T-cell (primary cell): ENCODE measurements at regions not wholly inside any gene's neighbourhood (a gene's known extent, or its start where the extent isn't known, plus 50 kb on each side); places are given as distances from the start of the nearest gene placed in this dataset.

Experiments
- ATAC-seq, 4 experiments: fragments of 200-7000 bp in 3 of 4; fragments of 150-1000 bp in 1 of 4; cut with Tn5 transposase; replicated peaks in 1 of 4; 1 replicate in 3 of 4; 2 replicates in 1 of 4; pipeline ENCODE4 v1.10.0; 2021; ENCODE audit warnings: moderate library complexity in 3 of 4, mild to moderate bottlenecking in 2 of 4, moderate number of reproducible peaks in 1 of 4
- CTCF ChIA-PET, 2 donors: fragments of 300-600 bp; sonication (Branson Sonifier 250); formaldehyde crosslinking; loops; one replicate each; lab custom pipeline; 2022; ENCODE audit warnings: antibody characterized with exemption in 2 of 2; lab: Charles Lee
- POLR2A ChIA-PET, 2 donors: fragments of 300-600 bp; sonication (Branson Sonifier 250); formaldehyde crosslinking; loops; one replicate each; lab custom pipeline; 2022; ENCODE audit warnings: antibody characterized with exemption in 2 of 2; lab: Charles Lee
- DNase-seq, 35 experiments: peaks; one replicate each; pipeline versions ENCODE4 v3.0.0 to v3.0.0-alpha.2; 2013 to 2023
- H3K27ac ChIP-seq: one replicate; pipeline ENCODE4 v1.5.1; 2013; ENCODE audit warnings: low read length
- H3K27me3 ChIP-seq, 2 experiments: replicated peaks in 1 of 2; 1 replicate in 1 of 2; 2 replicates in 1 of 2; pipeline versions ENCODE4 v1.6.1 to v1.7.0; 2013; ENCODE audit warnings: low read length in 1 of 2, mixed read lengths in 1 of 2; ENCODE audit not compliant: control insufficient read depth in 2 of 2, insufficient read depth in 2 of 2; ENCODE audit errors: extremely low read depth in 1 of 2
- H3K36me3 ChIP-seq, 2 donors: 1 replicate in 1 of 2; 2 replicates in 1 of 2; pipeline versions ENCODE4 v1.6.1 to v1.7.0; 2013; ENCODE audit warnings: low read length in 1 of 2; ENCODE audit not compliant: control insufficient read depth in 2 of 2, insufficient read depth in 1 of 2; ENCODE audit errors: extremely low read depth in 1 of 2
- H3K4me1 ChIP-seq, 2 experiments: 1 replicate in 1 of 2; 2 replicates in 1 of 2; pipeline versions ENCODE4 v1.6.1 to v1.7.0; 2013; ENCODE audit warnings: low read length in 2 of 2, mixed read lengths in 1 of 2; ENCODE audit not compliant: insufficient read depth in 2 of 2, control insufficient read depth in 1 of 2; ENCODE audit errors: extremely low read depth in 1 of 2
- H3K4me3 ChIP-seq, 2 donors: 1 replicate in 1 of 2; 2 replicates in 1 of 2; pipeline versions ENCODE4 v1.5.1 to v1.7.0; 2013; ENCODE audit warnings: mild to moderate bottlenecking in 2 of 2, low read length in 1 of 2, moderate library complexity in 1 of 2; ENCODE audit not compliant: control insufficient read depth in 1 of 2; ENCODE audit errors: extremely low read depth in 1 of 2
- H3K9me3 ChIP-seq: 2 replicates; pipeline ENCODE4 v1.7.0; 2013
- H3K27ac Mint-ChIP-seq, 2 donors: one replicate each; pipeline ENCODE4 v1.8.0; 2020 to 2021; ENCODE audit warnings: mild to moderate bottlenecking in 2 of 2, mixed read lengths in 2 of 2
- H3K27me3 Mint-ChIP-seq, 2 donors: one replicate each; pipeline ENCODE4 v1.8.0; 2021 to 2022; ENCODE audit warnings: mixed read lengths in 2 of 2
- H3K36me3 Mint-ChIP-seq: one replicate; pipeline ENCODE4 v1.8.0; 2021; ENCODE audit warnings: mixed read lengths
- H3K4me1 Mint-ChIP-seq, 3 donors: one replicate each; pipeline ENCODE4 v1.8.0; 2020 to 2022; ENCODE audit warnings: mixed read lengths in 3 of 3, mild to moderate bottlenecking in 1 of 3
- H3K4me3 Mint-ChIP-seq, 3 donors: one replicate each; pipeline ENCODE4 v1.8.0; 2020 to 2022; ENCODE audit warnings: mild to moderate bottlenecking in 3 of 3, mixed read lengths in 3 of 3, moderate library complexity in 3 of 3
- H3K9me3 Mint-ChIP-seq, 3 donors: one replicate each; pipeline ENCODE4 v1.8.0; 2020 to 2022; ENCODE audit warnings: mixed read lengths in 3 of 3
- WGBS: methylation state at CpG from one replicate; pipeline ENCODE4 v1.1.5; 2013; ENCODE audit warnings: missing lambda C conversion rate; ENCODE audit not compliant: insufficient coverage; 5-methylcytosine and 5-hydroxymethylcytosine counted together

DNA sequence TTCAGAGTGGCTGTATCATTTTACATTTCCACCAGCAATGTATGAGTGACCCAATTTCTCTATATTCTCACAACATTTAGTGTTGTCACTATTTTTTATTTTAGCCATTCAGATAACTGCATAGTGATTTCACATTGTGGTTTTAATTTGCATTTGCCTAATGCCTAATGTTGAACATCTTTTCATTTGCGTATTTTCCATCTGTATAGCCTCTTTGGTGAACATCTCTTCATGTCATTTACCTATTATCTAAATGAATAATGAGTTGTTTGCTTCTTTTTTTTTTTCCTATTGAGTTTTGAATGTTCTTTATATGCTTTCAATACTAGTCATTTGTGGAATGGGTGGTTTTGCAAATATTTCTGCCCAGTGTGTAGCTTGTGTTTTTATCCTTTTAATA lies 120.9 kb upstream of the CPHXL start:
- no peaks in the 10 kb centered on the region for H3K36me3 ChIP-seq
- no peaks in the 10 kb centered on the region for H3K9me3 ChIP-seq
- no peaks in the 10 kb centered on the region for H3K36me3 Mint-ChIP-seq
- H3K27ac ChIP-seq = no peak overlapping the region
- H3K4me3 ChIP-seq = no peak overlapping the region
- ChIA-PET POLR2A (interaction anchor here in 1 of 2 donors (0.7 kb wide), 1 partner anchor 997 kb away, joined by 4 read pairs; no protein-coding TSS in a partner anchor), CTCF (interaction anchor here in 1 of 2 donors (0.6 kb wide), 1 partner anchor 1575 kb away, joined by 3 read pairs; no protein-coding TSS in a partner anchor)
- DNase-seq (no peak), ATAC-seq (no peak)
- peaks cover 0 to 6% of the 10 kb centered on the region in 2 experiments for H3K27me3 ChIP-seq
- H3K4me1 ChIP-seq = no peaks in the 10 kb centered on the region
- no CpG with 5 or more reads among the region's 1 CpG for WGBS
- H3K27ac Mint-ChIP-seq = no peak overlapping the region
- H3K27me3 Mint-ChIP-seq = peaks cover 6 to 22% of the 10 kb centered on the region in 2 donors
- no peaks in the 10 kb centered on the region for H3K4me1 Mint-ChIP-seq
- H3K9me3 Mint-ChIP-seq = no peaks in the 10 kb centered on the region
- H3K4me3 Mint-ChIP-seq = no peak overlapping the region

DNA sequence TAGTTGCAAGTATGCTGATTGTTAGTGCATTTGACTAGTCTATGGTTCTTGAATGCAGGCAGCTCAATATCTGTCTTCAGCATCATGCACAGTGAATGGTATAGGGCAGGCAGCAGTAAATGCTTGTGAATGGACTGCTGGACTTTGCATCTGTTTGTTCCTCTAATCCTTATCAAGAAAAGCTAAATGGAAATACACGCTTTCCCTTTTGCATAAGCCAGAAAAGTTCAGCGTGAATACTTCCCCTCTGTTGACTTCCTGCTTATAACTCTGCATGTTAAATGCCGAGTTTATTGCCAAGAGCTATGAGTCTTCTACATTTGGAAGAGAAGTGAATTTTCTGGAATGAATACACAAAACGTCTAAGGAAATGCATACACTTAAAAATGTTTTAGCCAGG lies 127.9 kb upstream of the CPHXL start:
- Mint-ChIP-seq H3K4me1 (no peaks in the 10 kb centered on the region), H3K27ac (no peak overlapping the region), H3K9me3 (no peaks in the 10 kb centered on the region), H3K4me3 (no peak overlapping the region), H3K36me3 (no peaks in the 10 kb centered on the region), H3K27me3 (peaks cover 11 to 24% of the 10 kb centered on the region in 2 donors)
- POLR2A ChIA-PET = no interaction called here
- H3K36me3 ChIP-seq = no peaks in the 10 kb centered on the region
- CTCF ChIA-PET = no interaction called here
- H3K27ac ChIP-seq = no peak overlapping the region
- ATAC-seq (no peak), DNase-seq (no peak)
- H3K27me3 ChIP-seq = peaks cover 0 to 8% of the 10 kb centered on the region in 2 experiments
- H3K4me3 ChIP-seq = no peak overlapping the region
- WGBS = no CpG with 5 or more reads among the region's 4 CpGs
- H3K4me1 ChIP-seq = no peaks in the 10 kb centered on the region
- H3K9me3 ChIP-seq = no peaks in the 10 kb centered on the region

DNA sequence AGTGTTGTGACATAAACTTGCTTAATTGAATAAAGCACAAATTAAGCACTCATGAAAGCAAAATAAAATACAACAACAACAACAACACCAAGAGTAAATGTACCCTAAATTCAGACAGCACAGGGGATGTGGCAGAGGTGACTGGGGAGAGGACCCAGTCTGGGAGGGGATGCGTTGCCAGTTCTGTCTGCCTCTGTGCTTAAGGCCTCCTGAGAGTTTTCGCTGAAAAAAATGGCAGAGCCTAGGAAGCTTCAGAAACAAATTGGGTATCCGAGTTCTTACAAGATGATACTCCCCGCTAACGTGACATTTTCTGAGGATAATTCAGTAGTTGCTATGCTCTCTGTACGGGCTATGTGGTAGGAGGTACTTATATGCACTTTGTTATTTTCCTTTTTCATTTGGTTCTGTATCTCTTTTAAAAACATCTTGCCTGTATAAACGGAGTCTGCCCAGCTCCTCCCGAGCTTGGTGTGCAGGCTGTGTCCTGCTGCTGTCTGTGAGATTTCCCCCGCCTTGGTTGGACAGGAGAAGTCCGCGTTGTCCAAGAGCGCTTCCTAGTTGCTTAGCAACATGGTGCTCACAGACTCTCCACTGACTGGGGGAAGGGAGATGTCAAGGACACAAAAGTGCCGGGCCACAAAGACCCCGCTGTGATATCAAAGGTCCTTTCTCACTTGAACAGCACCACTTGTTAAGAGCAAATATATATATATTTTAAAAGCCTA lies 134.2 kb upstream of the CPHXL start:
- Histone ChIP-seq H3K27me3 (peaks cover 0 to 5% of the 10 kb centered on the region in 2 experiments), H3K4me3 (no peak overlapping the region), H3K4me1 (no peaks in the 10 kb centered on the region), H3K9me3 (no peaks in the 10 kb centered on the region), H3K36me3 (no peaks in the 10 kb centered on the region), H3K27ac (no peak overlapping the region)
- H3K4me1 Mint-ChIP-seq = no peaks in the 10 kb centered on the region
- H3K9me3 Mint-ChIP-seq = peaks cover 0 to 3% (median 0%) of the 10 kb centered on the region in 3 donors
- DNase-seq (no peak), ATAC-seq (no peak)
- no peaks in the 10 kb centered on the region for H3K36me3 Mint-ChIP-seq
- no peak overlapping the region for H3K27ac Mint-ChIP-seq
- no peak overlapping the region for H3K4me3 Mint-ChIP-seq
- H3K27me3 Mint-ChIP-seq = peaks cover 6 to 14% of the 10 kb centered on the region in 2 donors
- CTCF ChIA-PET = no interaction called here
- POLR2A ChIA-PET = no interaction called here
- WGBS = 82% methylated on average over 9 of the region's 14 CpGs

GRCh38 chr16:75861311-75862097 lies 135.2 kb upstream of the CPHXL start:
- no peak overlapping the region for H3K4me3 ChIP-seq
- H3K4me1 ChIP-seq = no peaks in the 10 kb centered on the region
- H3K27ac ChIP-seq = no peak overlapping the region
- Mint-ChIP-seq H3K9me3 (peaks cover 0 to 3% (median 0%) of the 10 kb centered on the region in 3 donors), H3K27ac (no peak overlapping the region), H3K4me1 (no peaks in the 10 kb centered on the region), H3K4me3 (no peak overlapping the region), H3K36me3 (no peaks in the 10 kb centered on the region), H3K27me3 (peaks cover 3 to 14% of the 10 kb centered on the region in 2 donors)
- ChIA-PET CTCF (no interaction called here), POLR2A (no interaction called here)
- no peaks in the 10 kb centered on the region for H3K9me3 ChIP-seq
- ATAC-seq (no peak), DNase-seq (no peak)
- H3K27me3 ChIP-seq = peaks cover 0 to under 1% of the 10 kb centered on the region in 2 experiments
- no peaks in the 10 kb centered on the region for H3K36me3 ChIP-seq
- 80% methylated on average over 3 of the region's 10 CpGs for WGBS

DNA sequence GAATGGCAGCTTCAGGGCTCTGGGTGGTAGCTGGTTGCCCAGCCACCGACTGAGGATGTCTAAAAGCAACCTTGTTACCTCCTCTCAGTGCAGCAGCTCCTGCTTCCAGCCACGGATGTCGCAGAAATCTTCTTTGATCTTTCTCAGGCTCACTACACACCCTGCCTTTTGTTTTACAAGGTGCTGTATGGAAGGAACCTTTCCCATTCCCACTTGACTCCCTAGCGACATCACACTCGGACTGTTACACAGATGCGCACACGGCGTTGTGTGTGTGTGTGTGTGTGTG lies 135.8 kb upstream of the CPHXL start:
- Histone ChIP-seq H3K36me3 (no peaks in the 10 kb centered on the region), H3K4me1 (no peaks in the 10 kb centered on the region), H3K9me3 (no peaks in the 10 kb centered on the region), H3K27ac (no peak overlapping the region), H3K4me3 (no peak overlapping the region), H3K27me3 (no peaks in the 10 kb centered on the region)
- Mint-ChIP-seq H3K36me3 (no peaks in the 10 kb centered on the region), H3K27me3 (peaks cover 5 to 13% of the 10 kb centered on the region in 2 donors), H3K9me3 (peaks cover 0 to 3% (median 0%) of the 10 kb centered on the region in 3 donors), H3K4me3 (no peak overlapping the region), H3K4me1 (no peaks in the 10 kb centered on the region), H3K27ac (no peak overlapping the region)
- ChIA-PET CTCF (no interaction called here), POLR2A (no interaction called here)
- ATAC-seq (no peak), DNase-seq (no peak)
- 50% methylated on average over 1 of the region's 8 CpGs for WGBS

GRCh38 chr16:75864243-75864642 lies 138.0 kb upstream of the CPHXL start:
- peaks cover 2 to 11% of the 10 kb centered on the region in 2 donors for H3K27me3 Mint-ChIP-seq
- POLR2A ChIA-PET = no interaction called here
- H3K4me3 Mint-ChIP-seq = no peak overlapping the region
- no CpG with 5 or more reads among the region's 1 CpG for WGBS
- no peak overlapping the region for H3K27ac ChIP-seq
- no peaks in the 10 kb centered on the region for H3K9me3 ChIP-seq
- no peaks in the 10 kb centered on the region for H3K36me3 Mint-ChIP-seq
- no peaks in the 10 kb centered on the region for H3K36me3 ChIP-seq
- no peaks in the 10 kb centered on the region for H3K4me1 ChIP-seq
- CTCF ChIA-PET = no interaction called here
- H3K27ac Mint-ChIP-seq = no peak overlapping the region
- DNase-seq (no peak), ATAC-seq (no peak)
- H3K4me3 ChIP-seq = no peak overlapping the region
- no peaks in the 10 kb centered on the region for H3K4me1 Mint-ChIP-seq
- H3K27me3 ChIP-seq = no peaks in the 10 kb centered on the region
- H3K9me3 Mint-ChIP-seq = peaks cover 0 to 3% (median 0%) of the 10 kb centered on the region in 3 donors
